ENCODE measurements at regions not wholly inside any gene's neighbourhood (a gene's known extent, or its start where the extent isn't known, plus 50 kb on each side); places are given as distances from the start of the nearest gene placed in this dataset.

DNA sequence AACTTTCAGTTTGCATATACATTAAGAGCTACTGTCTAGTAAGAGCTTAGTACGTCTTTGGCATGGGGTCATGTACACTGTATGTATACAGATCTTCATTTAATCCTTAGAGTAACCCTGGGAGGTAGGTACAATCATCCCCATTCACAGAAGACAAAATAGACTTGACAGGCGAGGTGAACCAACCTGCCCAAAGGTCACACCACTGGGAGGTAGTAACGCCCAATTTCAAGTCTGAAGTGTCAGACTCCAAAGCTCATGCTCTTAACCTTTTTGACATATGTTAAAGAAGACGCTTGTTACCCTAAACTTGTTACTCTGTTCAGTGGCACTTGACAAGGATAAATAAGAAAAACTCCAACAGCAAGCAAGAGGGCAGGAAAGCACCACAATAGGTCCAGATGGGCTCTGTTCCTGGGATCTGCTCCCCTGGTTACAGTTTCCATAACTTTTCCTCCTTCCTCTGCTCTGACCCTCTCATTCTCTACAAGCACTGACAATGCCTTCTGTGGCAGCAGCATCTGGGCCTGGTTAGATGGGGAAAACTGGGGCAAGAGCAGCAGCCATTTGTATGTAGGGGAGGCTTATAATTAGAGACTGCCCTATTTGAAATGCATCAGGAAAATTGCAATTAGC, 64.7 kb upstream of the SERTAD2 start:
- Histone ChIP-seq H3K9me3 (no peaks in the 10 kb centered on the region), H3K4me1 (ENCODE audit: control insufficient read depth in 1 of 2, insufficient read depth in 2 of 2, low read depth in 1 of 2, low read length in 1 of 2) (peaks cover 0 to 3% of the 10 kb centered on the region in 2 experiments; a peak in 2 of 4 replicates), H3K9ac (no peak overlapping the region), H3K4me2 (no peak overlapping the region), H3K9me2 (no peaks in the 10 kb centered on the region), H4K20me1 (ENCODE audit: insufficient read depth) (no peaks in the 10 kb centered on the region), H3K27ac (ENCODE audit: low read depth in 2 of 2, low read length in 1 of 2) (no peak overlapping the region), H3K27me3 (ENCODE audit: insufficient read depth) (no peaks in the 10 kb centered on the region), H3K36me3 (replicated peaks in 1 of 2; ENCODE audit: control insufficient read depth in 1 of 2, insufficient read depth in 2 of 2, low read length in 1 of 2) (no peaks in the 10 kb centered on the region), H3F3A (replicated peaks; ENCODE audit: insufficient read depth) (no peaks in the 10 kb centered on the region), H3K4me3 (ENCODE audit: low read depth in 2 of 2, low read length in 1 of 2) (no peak overlapping the region), H2AFZ (ENCODE audit: low read depth) (no peak overlapping the region), H3K79me2 (ENCODE audit: insufficient read depth) (peaks cover 8% of the 10 kb centered on the region)
- TF ChIP-seq FOSL2 (IDR thresholded peaks at IDR 0.05; ENCODE audit: borderline replicate concordance, low read depth): no peak
- no peak for TF ChIP-seq JUND (IDR thresholded peaks at IDR 0.05)
- no peak for TF ChIP-seq USF1 (IDR thresholded peaks at IDR 0.05; ENCODE audit: borderline replicate concordance, low read depth)
- no peak for TF ChIP-seq RAD21 (IDR thresholded peaks at IDR 0.05; ENCODE audit: low read length)
- TF ChIP-seq TEAD4 (IDR thresholded peaks at IDR 0.05; ENCODE audit: borderline replicate concordance, insufficient read depth): no peak
- TF ChIP-seq POLR2AphosphoS5 (IDR thresholded peaks at IDR 0.05; ENCODE audit: low read depth, low read length): no peak
- no peak for TF ChIP-seq EP300 (IDR thresholded peaks at IDR 0.05; ENCODE audit: borderline replicate concordance in 1 of 2, low read depth in 1 of 2, low read length in 1 of 2)
- no peak for TF ChIP-seq SIN3A (IDR thresholded peaks at IDR 0.05; ENCODE audit: borderline replicate concordance, low read depth, low read length)
- no peak for TF ChIP-seq MAX (IDR thresholded peaks at IDR 0.05; ENCODE audit: low read depth)
- TF ChIP-seq, protein P1, sequence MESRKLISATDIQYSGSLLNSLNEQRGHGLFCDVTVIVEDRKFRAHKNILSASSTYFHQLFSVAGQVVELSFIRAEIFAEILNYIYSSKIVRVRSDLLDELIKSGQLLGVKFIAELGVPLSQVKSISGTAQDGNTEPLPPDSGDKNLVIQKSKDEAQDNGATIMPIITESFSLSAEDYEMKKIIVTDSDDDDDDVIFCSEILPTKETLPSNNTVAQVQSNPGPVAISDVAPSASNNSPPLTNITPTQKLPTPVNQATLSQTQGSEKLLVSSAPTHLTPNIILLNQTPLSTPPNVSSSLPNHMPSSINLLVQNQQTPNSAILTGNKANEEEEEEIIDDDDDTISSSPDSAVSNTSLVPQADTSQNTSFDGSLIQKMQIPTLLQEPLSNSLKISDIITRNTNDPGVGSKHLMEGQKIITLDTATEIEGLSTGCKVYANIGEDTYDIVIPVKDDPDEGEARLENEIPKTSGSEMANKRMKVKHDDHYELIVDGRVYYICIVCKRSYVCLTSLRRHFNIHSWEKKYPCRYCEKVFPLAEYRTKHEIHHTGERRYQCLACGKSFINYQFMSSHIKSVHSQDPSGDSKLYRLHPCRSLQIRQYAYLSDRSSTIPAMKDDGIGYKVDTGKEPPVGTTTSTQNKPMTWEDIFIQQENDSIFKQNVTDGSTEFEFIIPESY (IDR thresholded peaks at IDR 0.05; ENCODE audit: borderline replicate concordance, low read depth): no peak
- no peak for TF ChIP-seq MXI1 (IDR thresholded peaks at IDR 0.05; ENCODE audit: low read depth, low read length)
- CTCF ChIA-PET: interaction anchor here (1.6 kb wide), 1 partner anchor 64 kb away, joined by 3 read pairs; the partner anchor contains the start of gene SERTAD2
- peak; percentile 30 for DNase-seq
- WGBS (ENCODE audit: low lambda C conversion rate): 91% methylated on average over 4 of the region's 4 CpGs
- POLR2A ChIA-PET: no interaction called here

- peaks cover 8% of the 10 kb centered on the region for H3K79me2 ChIP-seq (ENCODE audit: insufficient read depth)
- 72% methylated on average over 5 of the region's 5 CpGs for WGBS (ENCODE audit: low lambda C conversion rate)
- no peak overlapping the region for H3K9ac ChIP-seq
- no peaks in the 10 kb centered on the region for H3F3A ChIP-seq (replicated peaks; ENCODE audit: insufficient read depth)
- no peak overlapping the region for H2AFZ ChIP-seq (ENCODE audit: low read depth)
- H3K36me3 ChIP-seq (replicated peaks in 1 of 2; ENCODE audit: control insufficient read depth in 1 of 2, insufficient read depth in 2 of 2, low read length in 1 of 2): no peaks in the 10 kb centered on the region
- peaks cover 0 to 3% of the 10 kb centered on the region in 2 experiments; a peak in 2 of 4 replicates for H3K4me1 ChIP-seq (ENCODE audit: control insufficient read depth in 1 of 2, insufficient read depth in 2 of 2, low read depth in 1 of 2, low read length in 1 of 2)
- no peak overlapping the region for H3K4me2 ChIP-seq
- no peak overlapping the region for H3K27ac ChIP-seq (ENCODE audit: low read depth in 2 of 2, low read length in 1 of 2)
- no peaks in the 10 kb centered on the region for H4K20me1 ChIP-seq (ENCODE audit: insufficient read depth)
- ChIA-PET POLR2A (no interaction called here), CTCF (no interaction called here)
- no peak overlapping the region for H3K4me3 ChIP-seq (ENCODE audit: low read depth in 2 of 2, low read length in 1 of 2)
- H3K27me3 ChIP-seq (ENCODE audit: insufficient read depth): no peaks in the 10 kb centered on the region
- no peaks in the 10 kb centered on the region for H3K9me2 ChIP-seq
- no peaks in the 10 kb centered on the region for H3K9me3 ChIP-seq
- no peak for DNase-seq
- TF ChIP-seq SMC3 (IDR thresholded peaks at IDR 0.05; ENCODE audit: low read depth, low read length) (no peak), REST (IDR thresholded peaks at IDR 0.05; ENCODE audit: low read depth, low read length) (no peak), YY1 (IDR thresholded peaks at IDR 0.05; ENCODE audit: low read depth) (no peak), RAD21 (IDR thresholded peaks at IDR 0.05; ENCODE audit: low read length) (no peak), MEF2A (IDR thresholded peaks at IDR 0.05; ENCODE audit: borderline replicate concordance, low read depth) (no peak), CHD2 (IDR thresholded peaks at IDR 0.05; ENCODE audit: low read length, partially characterized antibody) (no peak), FOXJ3 (CRISPR knock-in tag; IDR thresholded peaks at IDR 0.05) (no peak)
- TF ChIP-seq, protein P2, sequence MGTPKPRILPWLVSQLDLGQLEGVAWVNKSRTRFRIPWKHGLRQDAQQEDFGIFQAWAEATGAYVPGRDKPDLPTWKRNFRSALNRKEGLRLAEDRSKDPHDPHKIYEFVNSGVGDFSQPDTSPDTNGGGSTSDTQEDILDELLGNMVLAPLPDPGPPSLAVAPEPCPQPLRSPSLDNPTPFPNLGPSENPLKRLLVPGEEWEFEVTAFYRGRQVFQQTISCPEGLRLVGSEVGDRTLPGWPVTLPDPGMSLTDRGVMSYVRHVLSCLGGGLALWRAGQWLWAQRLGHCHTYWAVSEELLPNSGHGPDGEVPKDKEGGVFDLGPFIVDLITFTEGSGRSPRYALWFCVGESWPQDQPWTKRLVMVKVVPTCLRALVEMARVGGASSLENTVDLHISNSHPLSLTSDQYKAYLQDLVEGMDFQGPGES (IDR thresholded peaks at IDR 0.05; ENCODE audit: low read depth, low read length): no peak
Observed at GRCh38 chr2:64720535-64721319, 67.0 kb upstream of the SERTAD2 start.
